Islet of Langerhans (tissue), 1 donor: ENCODE measurements at regions not wholly inside any gene's neighbourhood (a gene's known extent, or its start where the extent isn't known, plus 50 kb on each side); places are given as distances from the start of the nearest gene placed in this dataset.
"Not testable (repeated sequence)": the region's sequence is repeated elsewhere in the genome, so short reads cannot be mapped to it uniquely, and the experiment has no call there.

Experiments
- FAIRE-seq: peaks from one replicate; lab custom pipeline; 2011; peaks lifted over from hg19 to GRCh38; lab: Jason Lieb, UNC

- FAIRE-seq: no peak
Measured at GRCh38 chr16:62876133-62876532, 839.9 kb upstream of the CDH8 start.

DNA sequence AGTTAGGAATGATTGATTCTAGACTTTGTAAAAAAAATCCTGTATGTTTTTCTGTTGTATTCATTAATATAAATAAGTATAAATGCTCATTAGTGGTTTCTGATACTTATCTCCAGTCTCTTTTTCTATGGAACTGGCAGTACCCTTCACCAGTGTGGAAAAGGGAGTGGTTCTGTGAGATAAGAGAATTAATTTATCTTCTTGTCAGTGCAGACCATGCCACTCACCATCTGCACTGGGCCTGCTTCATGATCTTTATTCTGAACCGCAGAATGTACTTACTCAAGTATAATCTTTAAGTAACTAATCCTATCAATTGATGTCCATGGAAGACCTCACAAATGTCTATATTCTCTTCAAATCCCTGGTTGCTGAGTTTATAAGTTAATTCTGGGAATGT, 836.1 kb upstream of the CDH8 start:
- no peak for FAIRE-seq

GRCh38 chr16:62870554-62870953, 834.3 kb upstream of the CDH8 start:
- peak; percentile 85 for FAIRE-seq

GRCh38 chr16:62869837-62870236, 833.6 kb upstream of the CDH8 start:
- no peak for FAIRE-seq

- no peak for FAIRE-seq
Measured at GRCh38 chr16:62863139-62863538, 826.9 kb upstream of the CDH8 start.

GRCh38 chr16:62853887-62854286, 817.6 kb upstream of the CDH8 start:
- no peak for FAIRE-seq

GRCh38 chr16:62846399-62847057, 810.3 kb upstream of the CDH8 start:
- FAIRE-seq: no peak

- FAIRE-seq: no peak
Measured at GRCh38 chr16:62832214-62832613, 796.0 kb upstream of the CDH8 start.

- FAIRE-seq: no peak
Measured at GRCh38 chr16:62831235-62831850, 795.1 kb upstream of the CDH8 start.

DNA sequence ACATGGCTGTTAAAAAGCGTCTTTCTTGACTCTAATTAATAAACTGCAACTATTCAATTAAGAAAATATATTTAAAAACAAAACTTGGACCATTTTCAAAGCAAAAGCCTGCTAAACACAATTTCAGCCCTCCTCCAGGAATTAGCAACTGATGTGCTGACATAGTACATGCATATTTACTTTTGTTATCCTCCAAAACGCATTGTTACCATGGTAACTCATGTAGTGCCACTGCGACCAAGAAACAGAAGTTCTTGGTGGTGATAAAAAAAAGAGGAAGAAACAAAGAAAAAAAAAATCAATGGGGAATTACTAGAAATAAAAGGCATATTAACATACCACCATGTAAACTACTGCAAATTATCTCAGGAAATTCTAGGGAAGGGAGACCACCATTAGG, 793.4 kb upstream of the CDH8 start:
- peak; percentile 24 for FAIRE-seq

- FAIRE-seq: no peak
Measured at GRCh38 chr16:62829084-62829483, 792.8 kb upstream of the CDH8 start.

- no peak for FAIRE-seq
Measured at GRCh38 chr16:62821824-62822223, 785.6 kb upstream of the CDH8 start.

GRCh38 chr16:62816971-62817519, 780.8 kb upstream of the CDH8 start:
- FAIRE-seq: no peak

DNA sequence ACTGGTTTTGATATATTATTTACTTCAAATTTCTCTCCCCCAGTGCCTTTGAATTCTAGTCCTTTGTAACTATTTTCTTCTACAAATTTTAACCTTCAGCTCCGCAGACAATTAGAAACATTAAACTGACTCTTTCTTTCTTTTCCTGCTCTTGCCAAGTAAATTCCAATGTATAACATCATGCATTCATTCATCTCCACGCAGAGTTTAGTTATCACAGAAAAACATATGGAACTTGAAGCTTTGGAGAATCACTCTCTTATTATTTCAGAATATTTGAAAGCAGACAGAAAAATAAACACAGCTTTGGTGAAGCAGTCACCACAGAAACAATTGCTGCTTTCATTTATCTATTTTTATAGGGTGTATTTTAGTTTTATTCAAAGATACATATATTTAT, 778.7 kb upstream of the CDH8 start:
- no peak for FAIRE-seq

DNA sequence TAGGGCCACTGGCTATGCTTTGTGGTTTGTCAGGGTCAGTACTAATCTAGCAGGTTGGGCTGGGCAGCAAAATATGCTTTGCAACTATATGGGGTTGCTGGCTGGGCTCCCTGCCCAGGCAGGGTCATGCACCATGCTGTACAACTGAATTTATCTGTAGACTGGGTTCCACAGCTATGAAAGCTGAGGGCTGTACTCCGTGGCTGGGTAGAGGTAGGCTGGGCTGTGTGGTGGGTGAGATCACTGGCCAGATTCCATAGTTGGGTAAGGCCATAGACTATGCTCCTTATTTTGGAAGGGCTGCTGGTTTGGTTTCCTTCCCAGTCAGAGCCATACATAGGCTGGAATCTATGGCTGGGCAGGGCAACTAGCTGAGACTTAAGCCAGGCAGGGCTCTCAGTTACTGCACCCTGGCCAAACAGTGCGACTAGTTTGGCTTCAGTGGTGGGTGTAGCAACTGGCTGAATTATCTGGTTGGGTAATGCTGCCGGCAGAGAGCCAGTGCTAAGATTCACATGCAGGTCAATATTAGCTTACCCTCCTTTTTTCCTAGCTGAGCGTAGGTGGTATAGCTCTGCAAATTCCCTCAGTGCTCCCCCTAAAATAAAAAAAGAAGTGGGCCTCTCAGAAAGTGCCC, 769.1 kb upstream of the CDH8 start:
- FAIRE-seq: no peak

- no peak for FAIRE-seq
Measured at GRCh38 chr16:62794724-62795123, 758.5 kb upstream of the CDH8 start.

GRCh38 chr16:62780081-62780480, 743.8 kb upstream of the CDH8 start:
- FAIRE-seq: not testable (repeated sequence)

DNA sequence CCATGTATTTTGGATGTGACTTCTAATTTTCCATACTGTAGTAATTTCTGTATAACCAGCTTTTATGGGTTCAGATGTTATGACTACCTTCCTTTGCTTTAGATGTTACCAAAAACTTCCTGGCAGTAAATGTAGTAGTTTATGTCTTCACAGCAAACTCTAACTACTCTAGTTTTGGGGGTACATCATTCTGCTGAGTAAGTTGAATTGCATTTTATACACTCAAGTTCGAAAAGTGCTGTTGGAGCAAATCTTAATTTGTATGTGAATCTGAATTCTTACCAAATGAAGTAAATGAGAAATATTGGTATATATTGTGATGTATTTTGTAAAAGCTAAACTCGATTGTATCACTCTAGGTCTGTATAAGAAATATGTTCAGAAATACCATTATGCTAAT, 728.3 kb upstream of the CDH8 start:
- no peak for FAIRE-seq

GRCh38 chr16:62760398-62760797, 724.2 kb upstream of the CDH8 start:
- no peak for FAIRE-seq

GRCh38 chr16:62755938-62756337, 719.7 kb upstream of the CDH8 start:
- FAIRE-seq: no peak

DNA sequence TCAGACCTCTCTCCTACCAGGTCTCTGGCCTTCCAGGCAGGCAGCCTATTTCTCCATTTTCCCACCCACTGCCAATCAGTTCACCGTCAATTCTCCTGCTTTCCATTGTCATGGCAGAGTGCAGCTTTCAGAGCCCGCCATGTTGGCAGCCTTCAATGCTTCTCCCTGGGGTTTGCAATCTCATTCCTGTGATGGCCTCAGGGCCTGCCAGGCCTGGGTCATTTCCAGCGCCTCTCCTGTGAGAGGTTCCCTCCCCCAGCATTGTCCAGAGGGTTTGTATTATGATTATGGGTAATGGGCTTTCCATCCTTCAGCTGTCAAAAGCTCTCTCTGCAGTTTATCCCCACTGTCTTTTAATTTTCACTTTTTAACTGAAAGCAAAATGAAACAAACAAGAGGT, 716.6 kb upstream of the CDH8 start:
- no peak for FAIRE-seq

DNA sequence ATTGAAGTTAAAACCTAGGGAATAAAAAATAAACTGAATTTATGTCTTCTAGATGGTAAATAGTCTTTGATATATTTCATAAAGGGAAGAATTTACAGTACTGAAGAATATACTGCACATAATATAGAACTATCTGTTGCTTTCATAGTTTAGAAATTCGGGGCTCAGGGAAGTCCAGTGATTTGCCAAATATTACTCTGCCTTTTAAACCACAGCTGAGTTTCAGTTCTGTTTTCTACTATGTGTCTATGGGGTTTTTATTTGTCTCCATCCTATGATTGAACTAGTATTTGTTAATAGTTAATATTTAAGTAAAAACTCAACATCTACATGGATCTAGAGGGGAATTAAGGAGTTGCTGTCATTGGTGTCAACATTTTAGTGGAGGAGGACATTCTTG, 715.0 kb upstream of the CDH8 start:
- no peak for FAIRE-seq

- no peak for FAIRE-seq
Measured at GRCh38 chr16:62741692-62742091, 705.5 kb upstream of the CDH8 start.
